Suppressor macrophage treated with lipopolysaccharide for 4 hours (primary cell): ENCODE measurements at regions not wholly inside any gene's neighbourhood (a gene's known extent, or its start where the extent isn't known, plus 50 kb on each side); places are given as distances from the start of the nearest gene placed in this dataset.

Source experiments
- DNase-seq: peaks from one replicate; pipeline ENCODE4 v3.0.0-alpha.2; 2020

GRCh38 chr2:16268301-16269000, 328.1 kb downstream of the MYCN start:
- DNase-seq: no peak

GRCh38 chr2:16266571-16266970, 326.2 kb downstream of the MYCN start:
- no peak for DNase-seq

GRCh38 chr2:16264931-16265540, 324.7 kb downstream of the MYCN start:
- no peak for DNase-seq

- no peak for DNase-seq
Observed at GRCh38 chr2:16264491-16264890, 324.1 kb downstream of the MYCN start.

GRCh38 chr2:16263241-16263890, 323.0 kb downstream of the MYCN start:
- no peak for DNase-seq

- DNase-seq: no peak
Observed at GRCh38 chr2:16262526-16263178, 322.3 kb downstream of the MYCN start.

- DNase-seq: no peak
Observed at GRCh38 chr2:16261791-16262190, 321.4 kb downstream of the MYCN start.

- no peak for DNase-seq
Observed at GRCh38 chr2:16261071-16261470, 320.7 kb downstream of the MYCN start.

- no peak for DNase-seq
Observed at GRCh38 chr2:16260041-16260830, 319.9 kb downstream of the MYCN start.

GRCh38 chr2:16259010-16259409, 318.7 kb downstream of the MYCN start:
- no peak for DNase-seq

- DNase-seq: no peak
Observed at GRCh38 chr2:16258350-16258749, 318.0 kb downstream of the MYCN start.

- no peak for DNase-seq
Observed at GRCh38 chr2:16257322-16258028, 317.1 kb downstream of the MYCN start.

- DNase-seq: no peak
Observed at GRCh38 chr2:16256601-16257321, 316.4 kb downstream of the MYCN start.

- DNase-seq: no peak
Observed at GRCh38 chr2:16255120-16255519, 314.8 kb downstream of the MYCN start.

GRCh38 chr2:16254356-16254965, 314.1 kb downstream of the MYCN start:
- DNase-seq: no peak

GRCh38 chr2:16253291-16253690, 312.9 kb downstream of the MYCN start:
- DNase-seq: no peak

- DNase-seq: no peak
Observed at GRCh38 chr2:16252891-16253290, 312.5 kb downstream of the MYCN start.

- DNase-seq: no peak
Observed at GRCh38 chr2:16252251-16252650, 311.9 kb downstream of the MYCN start.

GRCh38 chr2:16251511-16252225, 311.3 kb downstream of the MYCN start:
- no peak for DNase-seq

GRCh38 chr2:16250886-16251285, 310.5 kb downstream of the MYCN start:
- DNase-seq: no peak
